SH-SY5Y (cell line): ENCODE measurements at regions not wholly inside any gene's neighbourhood (a gene's known extent, or its start where the extent isn't known, plus 50 kb on each side); places are given as distances from the start of the nearest gene placed in this dataset.

ENCODE experiments used
- GATA2 ChIP-seq: IDR thresholded peaks from 2 replicates; pipeline ENCODE4 v1.6.1; 2011; ENCODE audit warnings: mild to moderate bottlenecking, low read depth, low read length
- GATA3 ChIP-seq: IDR thresholded peaks from 2 replicates; pipeline ENCODE4 v1.6.1; 2011; ENCODE audit warnings: low read depth, mild to moderate bottlenecking, low read length, moderate library complexity

DNA sequence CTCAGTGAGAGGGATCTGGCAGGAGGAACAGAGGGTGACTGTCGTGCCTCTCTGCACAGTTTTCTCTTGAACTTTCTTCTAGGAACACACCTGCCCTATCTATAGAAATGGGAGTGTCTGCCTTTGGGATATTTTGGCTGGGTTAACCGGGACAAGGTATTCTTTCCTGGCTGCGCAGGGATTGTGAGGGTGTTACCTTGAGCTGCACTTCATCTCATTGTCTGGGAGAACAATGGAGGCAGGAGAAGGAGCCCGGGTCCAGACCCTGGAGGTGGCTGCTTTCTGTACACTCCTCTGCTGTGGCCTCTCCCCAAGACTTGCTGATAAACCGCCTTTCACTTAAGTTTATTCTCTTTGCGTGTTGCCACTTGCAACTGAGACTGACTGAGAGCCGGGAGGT, 192.8 kb downstream of the TBXT start:
- TF ChIP-seq GATA2 (no peak), GATA3 (no peak)
